WERI-Rb-1 (cell line): ENCODE measurements at regions not wholly inside any gene's neighbourhood (a gene's known extent, or its start where the extent isn't known, plus 50 kb on each side); places are given as distances from the start of the nearest gene placed in this dataset.

ENCODE experiments used
- DNase-seq: peaks from one replicate; pipeline ENCODE4 v3.0.0-alpha.2; 2020
- H3K27ac ChIP-seq: fragments of 250-450 bp; sonication (Bioruptor Pico); 2 replicates; pipeline ENCODE4 v1.5.1; 2020; ENCODE audit warnings: mild to moderate bottlenecking, moderate library complexity
- H3K27me3 ChIP-seq: fragments of 250-450 bp; sonication (Bioruptor Pico); 2 replicates; pipeline ENCODE4 v1.5.1; 2021; ENCODE audit warnings: mild to moderate bottlenecking, low read depth, moderate library complexity; ENCODE audit not compliant: insufficient read depth, severe bottlenecking
- H3K36me3 ChIP-seq: fragments of 250-450 bp; sonication (Bioruptor Pico); 2 replicates; pipeline ENCODE4 v1.5.1; 2020; ENCODE audit warnings: mild to moderate bottlenecking, moderate library complexity
- H3K4me3 ChIP-seq: 2 replicates; pipeline ENCODE4 v1.5.1; 2011; ENCODE audit warnings: low read depth, mild to moderate bottlenecking, control low read depth, low read length
- H3K9me3 ChIP-seq: fragments of 250-450 bp; sonication (Bioruptor Pico); 2 replicates; pipeline ENCODE4 v1.5.1; 2021; ENCODE audit warnings: mild to moderate bottlenecking, moderate library complexity; ENCODE audit not compliant: severe bottlenecking
- TF ChIP-seq, protein P1 (sequence below): IDR thresholded peaks from 2 replicates; pipeline ENCODE4 v1.5.1; 2011; ENCODE audit warnings: low read depth, mild to moderate bottlenecking, control low read depth, inconsistent platforms, low read length

DNA sequence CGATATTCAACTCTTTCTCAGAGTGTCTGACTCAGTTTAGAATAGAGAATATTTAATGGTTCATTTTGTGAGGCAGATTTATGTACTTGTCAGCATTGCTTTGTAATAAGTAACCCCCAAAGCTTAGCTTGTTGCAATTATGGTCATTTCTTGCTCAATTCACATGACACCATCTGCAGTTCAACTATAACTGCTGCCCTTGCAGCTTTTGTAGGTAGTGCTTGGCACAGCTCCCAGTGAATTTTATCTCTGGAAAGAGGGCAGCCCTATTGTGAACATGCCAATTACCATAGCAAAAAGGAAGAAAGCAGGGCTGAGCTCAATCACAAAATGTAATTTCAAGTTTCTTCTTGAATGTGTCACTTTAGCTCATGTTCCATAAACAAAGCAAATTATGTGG is 1587.7 kb upstream of the ACO1 start:
- no peak for DNase-seq

DNA sequence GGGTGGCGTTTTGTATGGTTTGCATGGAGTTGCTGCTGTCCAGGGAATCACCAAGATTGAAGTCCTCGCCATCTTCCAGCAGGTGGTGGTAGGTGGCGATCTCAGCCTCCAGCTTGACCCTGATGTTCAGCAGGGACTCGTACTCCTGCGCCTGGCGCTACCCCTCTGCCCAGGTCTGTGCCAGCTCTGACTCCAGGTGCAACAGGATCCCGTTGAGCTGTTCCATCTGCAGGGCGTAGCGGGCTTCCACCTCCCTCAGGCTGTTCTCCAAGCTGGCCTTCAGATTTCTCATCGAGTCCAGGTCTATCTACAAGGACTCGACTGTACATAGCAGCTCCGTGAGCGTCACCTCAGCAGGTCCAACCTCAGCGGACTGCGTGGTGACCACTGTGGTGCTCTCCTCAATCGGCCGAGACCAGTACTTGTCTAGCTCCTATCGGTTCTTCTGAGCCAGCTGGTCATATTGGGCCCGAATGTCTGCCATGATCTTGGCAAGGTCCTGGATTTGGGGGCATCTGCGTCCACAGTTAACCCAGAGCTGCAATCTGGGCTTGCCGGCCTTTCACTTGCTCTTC is 1584.8 kb upstream of the ACO1 start:
- TF ChIP-seq, protein P1, sequence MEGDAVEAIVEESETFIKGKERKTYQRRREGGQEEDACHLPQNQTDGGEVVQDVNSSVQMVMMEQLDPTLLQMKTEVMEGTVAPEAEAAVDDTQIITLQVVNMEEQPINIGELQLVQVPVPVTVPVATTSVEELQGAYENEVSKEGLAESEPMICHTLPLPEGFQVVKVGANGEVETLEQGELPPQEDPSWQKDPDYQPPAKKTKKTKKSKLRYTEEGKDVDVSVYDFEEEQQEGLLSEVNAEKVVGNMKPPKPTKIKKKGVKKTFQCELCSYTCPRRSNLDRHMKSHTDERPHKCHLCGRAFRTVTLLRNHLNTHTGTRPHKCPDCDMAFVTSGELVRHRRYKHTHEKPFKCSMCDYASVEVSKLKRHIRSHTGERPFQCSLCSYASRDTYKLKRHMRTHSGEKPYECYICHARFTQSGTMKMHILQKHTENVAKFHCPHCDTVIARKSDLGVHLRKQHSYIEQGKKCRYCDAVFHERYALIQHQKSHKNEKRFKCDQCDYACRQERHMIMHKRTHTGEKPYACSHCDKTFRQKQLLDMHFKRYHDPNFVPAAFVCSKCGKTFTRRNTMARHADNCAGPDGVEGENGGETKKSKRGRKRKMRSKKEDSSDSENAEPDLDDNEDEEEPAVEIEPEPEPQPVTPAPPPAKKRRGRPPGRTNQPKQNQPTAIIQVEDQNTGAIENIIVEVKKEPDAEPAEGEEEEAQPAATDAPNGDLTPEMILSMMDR = no peak
- H3K36me3 ChIP-seq = no peaks in the 10 kb centered on the region
- H3K27ac ChIP-seq = no peak overlapping the region
- no peak for DNase-seq
- no peak overlapping the region for H3K4me3 ChIP-seq
- H3K9me3 ChIP-seq = no peaks in the 10 kb centered on the region
- H3K27me3 ChIP-seq = no peaks in the 10 kb centered on the region

More for the DNA sequence above, 1587.7 kb upstream of the ACO1 start:
- Histone ChIP-seq H3K27me3 (no peaks in the 10 kb centered on the region), H3K27ac (no peak overlapping the region), H3K9me3 (no peaks in the 10 kb centered on the region), H3K4me3 (no peak overlapping the region), H3K36me3 (no peaks in the 10 kb centered on the region)
- TF ChIP-seq, protein P1 = no peak

DNA sequence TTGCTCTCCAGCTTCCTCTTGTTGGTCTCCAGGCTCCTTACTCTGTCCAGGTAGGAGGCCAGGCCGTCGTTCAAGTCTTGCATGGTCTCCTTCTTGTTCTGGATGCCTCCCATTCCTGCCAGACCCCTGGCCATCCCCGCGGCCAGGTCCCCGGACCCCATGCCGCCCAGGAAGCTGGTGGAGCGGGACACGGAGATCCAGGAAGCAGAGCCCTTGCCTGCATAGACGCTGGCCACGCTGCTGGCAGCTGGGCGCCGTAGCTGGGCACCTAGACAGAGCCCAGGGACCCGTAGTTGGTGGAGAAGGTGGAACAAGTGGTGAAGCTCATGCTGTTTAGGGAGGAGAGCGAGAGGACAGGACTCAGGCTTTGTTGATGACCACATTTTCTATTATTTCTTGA is 1584.0 kb upstream of the ACO1 start:
- Histone ChIP-seq H3K27me3 (no peaks in the 10 kb centered on the region), H3K9me3 (no peaks in the 10 kb centered on the region), H3K4me3 (no peak overlapping the region), H3K36me3 (no peaks in the 10 kb centered on the region), H3K27ac (no peak overlapping the region)
- DNase-seq = no peak
- TF ChIP-seq, protein P1 = no peak

DNA sequence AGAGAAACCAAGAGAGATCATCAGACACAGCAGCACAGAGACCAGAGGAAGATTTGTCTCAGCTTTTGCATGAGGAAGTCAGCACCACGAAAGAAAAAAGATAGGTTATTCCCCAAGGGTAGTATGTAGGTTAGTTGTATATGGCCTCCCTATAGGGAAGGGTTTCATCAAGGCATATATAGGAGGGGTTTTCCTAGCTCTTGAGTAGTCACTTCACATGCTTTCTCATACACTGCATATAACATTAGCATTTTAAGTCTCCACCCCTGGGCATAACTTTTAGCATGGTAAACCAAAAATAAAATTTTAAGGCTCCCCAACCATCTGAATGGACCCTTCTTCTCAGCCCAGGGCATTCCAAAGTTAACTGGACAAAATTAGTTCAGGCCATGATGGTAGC is 1571.6 kb upstream of the ACO1 start:
- H3K9me3 ChIP-seq = no peaks in the 10 kb centered on the region
- no peaks in the 10 kb centered on the region for H3K36me3 ChIP-seq
- no peak overlapping the region for H3K4me3 ChIP-seq
- H3K27ac ChIP-seq = no peak overlapping the region
- TF ChIP-seq, protein P1 = no peak
- DNase-seq = no peak
- H3K27me3 ChIP-seq = no peaks in the 10 kb centered on the region

DNA sequence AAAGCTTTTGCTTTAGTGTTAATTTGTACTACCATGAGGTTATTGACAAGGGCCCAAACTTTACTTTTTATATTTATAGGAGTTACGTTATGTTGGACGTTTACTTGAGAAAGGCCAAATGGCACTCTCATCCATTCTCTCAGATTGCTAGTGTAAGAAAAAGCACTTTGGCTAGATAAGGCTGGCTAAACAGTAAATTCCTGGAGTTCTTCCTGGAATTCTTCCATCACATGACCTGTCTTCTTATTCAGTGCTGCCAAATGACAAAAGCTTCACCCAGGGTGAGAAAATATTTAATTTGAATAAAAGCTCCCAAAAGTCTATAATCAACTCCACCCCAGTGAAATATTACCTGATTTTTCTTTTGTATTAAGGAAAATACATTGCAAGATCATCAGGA is 1568.9 kb upstream of the ACO1 start:
- H3K9me3 ChIP-seq = no peaks in the 10 kb centered on the region
- TF ChIP-seq, protein P1 = no peak
- no peaks in the 10 kb centered on the region for H3K36me3 ChIP-seq
- no peak overlapping the region for H3K27ac ChIP-seq
- no peaks in the 10 kb centered on the region for H3K27me3 ChIP-seq
- DNase-seq = no peak
- H3K4me3 ChIP-seq = no peak overlapping the region

DNA sequence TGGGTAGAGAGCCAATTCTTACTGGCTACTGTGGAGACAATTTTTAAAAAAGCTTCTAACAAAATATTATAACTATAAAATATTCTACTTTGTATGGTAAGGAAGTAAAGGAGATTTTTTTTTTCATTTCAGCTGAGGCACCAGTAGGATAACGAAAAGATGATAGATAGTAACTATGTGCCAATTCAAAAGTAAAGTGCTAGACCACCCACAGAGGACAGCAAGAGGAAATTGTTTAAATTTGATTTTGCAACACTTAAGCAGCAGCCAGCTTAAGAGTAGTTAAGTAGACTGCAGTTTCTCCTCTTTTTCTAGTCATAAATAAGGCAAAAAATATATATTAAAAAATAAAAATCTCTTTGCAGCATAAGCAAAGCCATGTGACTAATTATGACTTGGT is 1539.3 kb upstream of the ACO1 start:
- Histone ChIP-seq H3K36me3 (no peaks in the 10 kb centered on the region), H3K9me3 (no peaks in the 10 kb centered on the region), H3K27me3 (no peaks in the 10 kb centered on the region), H3K27ac (no peak overlapping the region), H3K4me3 (no peak overlapping the region)
- DNase-seq = no peak
- TF ChIP-seq, protein P1 = no peak
